ENCODE measurements at regions not wholly inside any gene's neighbourhood (a gene's known extent, or its start where the extent isn't known, plus 50 kb on each side); places are given as distances from the start of the nearest gene placed in this dataset.

DNA sequence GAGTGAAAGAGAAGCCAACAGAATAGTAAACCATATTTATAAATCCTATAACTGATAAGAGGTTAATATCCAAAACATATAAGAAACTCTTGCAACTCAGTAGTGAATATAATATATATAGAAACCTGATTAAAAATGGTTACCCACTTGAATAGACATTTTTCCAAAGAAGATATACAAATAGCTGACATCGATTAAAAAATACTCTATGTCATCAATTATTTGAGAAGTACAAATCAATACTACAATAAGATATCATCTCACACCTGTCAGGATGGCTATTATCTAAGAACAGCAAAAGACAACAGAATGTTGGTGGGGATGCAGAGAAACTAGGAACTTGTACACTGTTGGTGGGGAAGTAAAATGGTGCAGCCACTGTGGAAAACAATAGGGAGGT, 254.4 kb downstream of the PPARGC1A start:
- H3K4me3 ChIP-seq (ENCODE audit: low read depth, low read length): no peak overlapping the region
- DNase-seq (ENCODE audit: low read depth): no peak
- TF ChIP-seq CTCF (IDR thresholded peaks at IDR 0.05; ENCODE audit: insufficient read depth, low read depth, low read length): no peak

GRCh38 chr4:23631255-23631950, 258.4 kb downstream of the PPARGC1A start:
- DNase-seq (ENCODE audit: low read depth): no peak
- TF ChIP-seq CTCF (IDR thresholded peaks at IDR 0.05; ENCODE audit: insufficient read depth, low read depth, low read length): no peak
- no peak overlapping the region for H3K4me3 ChIP-seq (ENCODE audit: low read depth, low read length)

DNA sequence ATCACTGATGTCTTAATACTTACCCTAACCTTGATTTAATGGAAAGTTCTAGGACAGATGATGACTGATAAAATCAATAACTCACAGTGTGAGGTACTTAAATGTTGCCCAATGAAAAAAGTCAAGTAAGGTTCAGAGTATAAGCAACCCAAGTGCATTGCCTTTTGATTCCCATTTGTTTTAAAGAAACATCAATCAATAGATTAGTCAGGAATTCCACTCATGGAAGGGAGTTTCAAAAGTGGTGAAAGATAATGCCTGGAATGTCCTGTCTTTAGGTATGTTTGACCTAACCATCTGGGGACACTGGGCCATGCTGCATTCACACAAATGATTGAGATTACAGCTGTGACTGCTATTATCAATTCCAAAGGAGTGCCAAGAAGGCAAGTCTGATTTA, 259.7 kb downstream of the PPARGC1A start:
- no peak for TF ChIP-seq CTCF (IDR thresholded peaks at IDR 0.05; ENCODE audit: insufficient read depth, low read depth, low read length)
- H3K4me3 ChIP-seq (ENCODE audit: low read depth, low read length): no peak overlapping the region
- no peak for DNase-seq (ENCODE audit: low read depth)

GRCh38 chr4:23629421-23629820, 260.4 kb downstream of the PPARGC1A start:
- DNase-seq (ENCODE audit: low read depth): no peak
- no peak for TF ChIP-seq CTCF (IDR thresholded peaks at IDR 0.05; ENCODE audit: insufficient read depth, low read depth, low read length)
- H3K4me3 ChIP-seq (ENCODE audit: low read depth, low read length): no peak overlapping the region

DNA sequence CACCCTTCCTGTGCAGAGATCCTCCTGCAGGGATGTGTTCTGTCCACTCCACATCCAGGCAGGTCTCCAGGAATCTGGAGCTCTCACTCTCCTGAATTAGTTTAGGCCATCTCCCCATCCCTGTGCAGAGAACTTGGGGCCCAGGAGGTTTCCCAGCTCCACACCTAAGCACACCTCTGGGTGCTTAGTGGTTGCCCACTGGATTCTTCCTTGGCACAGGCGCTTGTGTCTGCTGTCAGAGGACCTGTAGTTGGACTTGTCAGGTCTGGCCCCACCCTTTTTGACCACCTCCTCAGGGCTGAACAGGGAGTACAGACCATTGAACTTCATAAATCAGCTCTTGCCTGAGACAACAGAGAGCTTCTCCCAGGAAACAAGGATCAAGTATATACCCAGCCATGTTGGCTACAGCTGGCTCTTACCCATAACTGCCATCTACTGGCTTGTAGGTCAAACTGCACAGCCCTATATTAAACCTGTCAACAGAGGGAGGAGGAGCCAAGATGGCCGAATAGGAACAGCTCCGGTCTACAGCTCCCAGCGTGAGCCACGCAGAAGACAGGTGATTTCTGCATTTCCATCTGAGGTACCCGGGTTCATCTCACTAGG, 275.5 kb downstream of the PPARGC1A start:
- TF ChIP-seq CTCF (IDR thresholded peaks at IDR 0.05; ENCODE audit: insufficient read depth, low read depth, low read length): no peak
- peak; percentile 1 for DNase-seq (ENCODE audit: low read depth)
- H3K4me3 ChIP-seq (ENCODE audit: low read depth, low read length): no peak overlapping the region

GRCh38 chr4:23613782-23614181, 276.1 kb downstream of the PPARGC1A start:
- no peak for TF ChIP-seq CTCF (IDR thresholded peaks at IDR 0.05; ENCODE audit: insufficient read depth, low read depth, low read length)
- no peak overlapping the region for H3K4me3 ChIP-seq (ENCODE audit: low read depth, low read length)
- no peak for DNase-seq (ENCODE audit: low read depth)

Measured in fibroblast of villous mesenchyme (primary cell).